DND-41 (cell line): ENCODE measurements at regions not wholly inside any gene's neighbourhood (a gene's known extent, or its start where the extent isn't known, plus 50 kb on each side); places are given as distances from the start of the nearest gene placed in this dataset.

Source experiments
- ATAC-seq: fragments of 200-7000 bp; cut with Tn5 transposase; 3 replicates; pipeline ENCODE4 v1.9.1; 2021; ENCODE audit warnings: low read depth; ENCODE audit not compliant: insufficient read depth
- DNase-seq: peaks from one replicate; pipeline ENCODE4 v3.0.0-alpha.2; 2020
- H2AFZ ChIP-seq: 2 replicates; pipeline ENCODE4 v1.6.0; 2012; ENCODE audit warnings: low read depth, low read length
- H3K27ac ChIP-seq: 2 replicates; pipeline ENCODE4 v1.5.1; 2012; ENCODE audit warnings: low read length, inconsistent platforms
- H3K27me3 ChIP-seq: fragments of 200-600 bp; sonication (generic); 2 replicates; pipeline ENCODE4 v1.6.0; 2012; ENCODE audit warnings: low read length, mild to moderate bottlenecking, inconsistent platforms; ENCODE audit not compliant: insufficient read depth, poor library complexity
- H3K36me3 ChIP-seq: 2 replicates; pipeline ENCODE4 v1.5.1; 2012; ENCODE audit warnings: low read length, inconsistent platforms; ENCODE audit not compliant: insufficient read depth
- H3K4me1 ChIP-seq: 2 replicates; pipeline ENCODE4 v1.5.1; 2012; ENCODE audit warnings: mild to moderate bottlenecking, low read length; ENCODE audit not compliant: insufficient read depth
- H3K4me2 ChIP-seq: 2 replicates; pipeline ENCODE4 v1.6.0; 2012; ENCODE audit warnings: mild to moderate bottlenecking, moderate library complexity, low read length, inconsistent platforms; ENCODE audit not compliant: insufficient read depth
- H3K4me3 ChIP-seq, 2 experiments: fragments of 200-600 bp in 1 of 2; shearing (Covaris generic) in 1 of 2; 2 replicates each; pipeline ENCODE4 v1.5.1; 2012 to 2016; ENCODE audit warnings: inconsistent platforms in 2 of 2, low read length in 2 of 2, mild to moderate bottlenecking in 2 of 2, low read depth in 1 of 2, moderate library complexity in 1 of 2
- H3K79me2 ChIP-seq: 2 replicates; pipeline ENCODE4 v1.6.0; 2012; ENCODE audit warnings: low read length, inconsistent platforms; ENCODE audit not compliant: insufficient read depth
- H3K9ac ChIP-seq: 2 replicates; pipeline ENCODE4 v1.6.0; 2012; ENCODE audit warnings: low read depth, mild to moderate bottlenecking, inconsistent platforms, low read length, moderate library complexity
- H3K9me3 ChIP-seq: 2 replicates; pipeline ENCODE4 v1.5.1; 2012; ENCODE audit warnings: low read length, moderate library complexity, mild to moderate bottlenecking, inconsistent platforms; ENCODE audit not compliant: insufficient read depth, severe bottlenecking
- H4K20me1 ChIP-seq: 2 replicates; pipeline ENCODE4 v1.6.0; 2012; ENCODE audit warnings: low read length; ENCODE audit not compliant: insufficient read depth
- EZH2 ChIP-seq: IDR thresholded peaks from 3 replicates; pipeline ENCODE4 v1.6.1; 2012; ENCODE audit warnings: borderline replicate concordance, low read depth, mild to moderate bottlenecking, moderate library complexity, low read length, inconsistent platforms; ENCODE audit not compliant: severe bottlenecking
- TF ChIP-seq, protein P1 (sequence below): IDR thresholded peaks from 2 replicates; pipeline ENCODE4 v1.5.1; 2012; ENCODE audit warnings: borderline replicate concordance, low read length, moderate library complexity, mild to moderate bottlenecking; ENCODE audit not compliant: poor library complexity, severe bottlenecking; ENCODE audit errors: extremely low read depth

DNA sequence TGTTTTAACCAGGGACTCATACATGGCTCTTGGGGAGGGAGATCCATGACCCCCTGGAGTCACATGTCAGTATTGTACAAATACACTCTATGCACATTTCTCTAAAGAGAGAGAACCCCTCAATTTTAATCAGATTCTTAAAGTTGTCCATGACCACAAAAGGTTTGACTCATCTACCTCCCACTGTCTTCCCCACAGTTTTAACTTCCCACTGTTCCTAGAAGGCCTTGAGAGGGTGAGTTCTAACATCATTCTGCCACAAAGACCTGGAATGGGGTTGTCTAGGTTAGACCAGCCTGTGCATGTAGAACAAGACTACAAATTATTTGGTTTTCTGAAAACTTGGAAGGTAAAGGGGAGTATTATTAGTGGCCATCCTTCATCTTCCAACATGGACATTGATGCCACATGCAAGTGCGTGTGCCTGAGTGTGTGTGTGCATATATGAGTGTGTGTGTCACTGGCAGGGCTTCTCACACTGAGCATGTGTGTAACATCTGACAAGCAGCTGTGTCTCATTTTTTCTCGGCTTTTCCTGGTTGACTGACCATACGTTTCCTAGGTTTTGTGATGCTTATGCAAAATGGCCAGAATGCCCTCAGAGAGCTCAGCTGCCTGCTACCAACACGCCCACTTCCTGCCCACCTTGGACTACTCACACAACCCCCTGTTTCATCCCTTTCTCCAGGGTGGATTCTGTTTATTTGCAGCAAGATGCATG, 94.6 kb upstream of the LGALSL start:
- no peak for TF ChIP-seq EZH2
- TF ChIP-seq, protein P1, sequence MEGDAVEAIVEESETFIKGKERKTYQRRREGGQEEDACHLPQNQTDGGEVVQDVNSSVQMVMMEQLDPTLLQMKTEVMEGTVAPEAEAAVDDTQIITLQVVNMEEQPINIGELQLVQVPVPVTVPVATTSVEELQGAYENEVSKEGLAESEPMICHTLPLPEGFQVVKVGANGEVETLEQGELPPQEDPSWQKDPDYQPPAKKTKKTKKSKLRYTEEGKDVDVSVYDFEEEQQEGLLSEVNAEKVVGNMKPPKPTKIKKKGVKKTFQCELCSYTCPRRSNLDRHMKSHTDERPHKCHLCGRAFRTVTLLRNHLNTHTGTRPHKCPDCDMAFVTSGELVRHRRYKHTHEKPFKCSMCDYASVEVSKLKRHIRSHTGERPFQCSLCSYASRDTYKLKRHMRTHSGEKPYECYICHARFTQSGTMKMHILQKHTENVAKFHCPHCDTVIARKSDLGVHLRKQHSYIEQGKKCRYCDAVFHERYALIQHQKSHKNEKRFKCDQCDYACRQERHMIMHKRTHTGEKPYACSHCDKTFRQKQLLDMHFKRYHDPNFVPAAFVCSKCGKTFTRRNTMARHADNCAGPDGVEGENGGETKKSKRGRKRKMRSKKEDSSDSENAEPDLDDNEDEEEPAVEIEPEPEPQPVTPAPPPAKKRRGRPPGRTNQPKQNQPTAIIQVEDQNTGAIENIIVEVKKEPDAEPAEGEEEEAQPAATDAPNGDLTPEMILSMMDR, result no peak
- no peak for DNase-seq
- Histone ChIP-seq H3K9me3 (no peaks in the 10 kb centered on the region), H3K27ac (no peak overlapping the region), H4K20me1 (no peaks in the 10 kb centered on the region), H3K4me3 (no peak overlapping the region), H2AFZ (no peak overlapping the region), H3K4me1 (no peaks in the 10 kb centered on the region), H3K27me3 (peaks cover 46% of the 10 kb centered on the region), H3K79me2 (no peaks in the 10 kb centered on the region), H3K36me3 (no peaks in the 10 kb centered on the region), H3K9ac (no peak overlapping the region), H3K4me2 (no peak overlapping the region)
- ATAC-seq, result peak; percentile 44; the same call in 1 of the 3 replicates

DNA sequence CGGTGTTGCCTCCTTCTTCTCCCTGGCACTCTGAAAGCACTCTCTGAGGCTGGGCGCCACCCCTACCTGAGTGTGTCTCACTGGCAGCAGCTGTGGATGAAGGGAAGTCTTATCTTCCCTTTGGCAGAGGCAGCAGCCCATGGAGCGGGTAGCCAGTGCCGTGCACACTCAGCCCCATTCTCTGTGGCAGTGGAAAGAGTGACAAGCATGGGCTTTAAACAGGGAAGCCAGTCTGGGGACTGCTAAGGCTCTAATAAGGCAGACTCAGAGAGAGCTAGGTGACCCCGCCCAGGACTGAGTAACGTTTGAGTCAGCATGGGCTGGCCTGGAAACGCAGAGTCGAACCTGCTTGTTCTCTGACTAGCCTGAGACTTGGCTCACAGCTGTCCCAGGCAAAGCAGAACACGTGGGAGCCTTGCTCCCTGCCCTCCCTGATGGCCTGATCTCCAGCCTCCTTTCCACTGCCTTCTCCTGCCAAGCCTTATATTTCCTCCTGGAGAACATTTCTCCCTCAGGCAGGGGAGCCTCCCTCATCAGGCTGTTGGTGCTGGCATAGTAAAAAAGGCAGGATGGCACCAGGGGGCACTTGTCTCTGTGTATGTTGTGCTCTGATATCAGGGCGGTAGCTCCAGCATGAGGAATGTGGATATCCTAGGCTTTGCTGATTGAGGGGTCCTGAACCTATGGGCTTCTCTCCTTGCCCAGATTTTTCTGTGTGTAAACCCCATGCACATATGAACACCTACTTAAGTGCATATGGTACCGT, 93.9 kb upstream of the LGALSL start:
- Histone ChIP-seq H3K27me3 (peaks cover 39% of the 10 kb centered on the region), H3K9ac (no peak overlapping the region), H4K20me1 (no peaks in the 10 kb centered on the region), H3K9me3 (no peaks in the 10 kb centered on the region), H3K27ac (no peak overlapping the region), H3K4me1 (no peaks in the 10 kb centered on the region), H3K4me2 (no peak overlapping the region), H3K4me3 (no peak overlapping the region), H2AFZ (no peak overlapping the region), H3K36me3 (no peaks in the 10 kb centered on the region), H3K79me2 (no peaks in the 10 kb centered on the region)
- no peak for TF ChIP-seq EZH2
- TF ChIP-seq, protein P1, result no peak
- ATAC-seq, result no peak
- no peak for DNase-seq

DNA sequence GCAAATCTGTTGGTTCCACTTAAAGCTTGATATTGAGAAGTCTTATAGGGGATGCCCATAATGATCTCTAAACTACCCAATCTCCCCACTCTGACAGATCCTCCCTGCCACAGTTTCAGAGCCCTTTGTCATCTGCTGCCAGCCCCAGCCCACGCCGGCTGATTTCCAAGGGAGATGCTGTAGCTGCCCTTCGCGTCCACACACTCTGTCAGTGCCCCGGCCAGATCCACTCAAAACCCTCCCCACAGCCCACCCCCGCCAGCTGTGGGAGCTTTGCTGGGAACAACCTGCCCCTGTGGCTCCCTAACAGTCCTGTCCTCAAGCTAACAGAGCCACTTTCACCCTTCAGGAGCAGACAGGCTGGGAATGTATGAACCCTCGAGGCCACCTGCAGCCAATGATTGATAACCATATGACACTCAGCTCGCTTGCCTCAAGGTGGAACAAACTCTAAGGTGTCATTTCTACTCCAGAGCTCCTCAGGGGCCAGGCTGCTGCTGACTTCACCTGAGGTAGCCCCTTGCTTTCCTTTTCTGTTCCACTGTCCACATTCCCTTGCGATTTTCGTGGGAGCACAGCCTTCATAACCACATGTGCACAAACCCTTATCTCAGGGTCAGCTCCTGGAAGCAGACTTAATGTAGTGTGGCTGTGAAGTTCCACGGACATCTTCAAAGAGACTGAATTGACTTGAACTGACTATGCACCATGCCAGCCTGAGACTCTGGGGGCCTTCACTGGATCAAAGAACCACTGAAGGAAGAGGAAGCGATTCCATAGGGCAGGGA, 92.6 kb upstream of the LGALSL start:
- peaks cover 28% of the 10 kb centered on the region for H3K27me3 ChIP-seq
- H3K9ac ChIP-seq, result no peak overlapping the region
- no peaks in the 10 kb centered on the region for H3K4me1 ChIP-seq
- TF ChIP-seq EZH2, result no peak
- TF ChIP-seq, protein P1, result no peak
- H3K4me2 ChIP-seq, result no peak overlapping the region
- H3K36me3 ChIP-seq, result no peaks in the 10 kb centered on the region
- H3K9me3 ChIP-seq, result no peaks in the 10 kb centered on the region
- no peak overlapping the region for H3K27ac ChIP-seq
- ATAC-seq (no peak), DNase-seq (no peak)
- H3K79me2 ChIP-seq, result no peaks in the 10 kb centered on the region
- no peak overlapping the region for H2AFZ ChIP-seq
- H4K20me1 ChIP-seq, result no peaks in the 10 kb centered on the region
- no peak overlapping the region for H3K4me3 ChIP-seq
